DMS 273 (cell line): ENCODE measurements at regions not wholly inside any gene's neighbourhood (a gene's known extent, or its start where the extent isn't known, plus 50 kb on each side); places are given as distances from the start of the nearest gene placed in this dataset.
"Not testable (repeated sequence)": the region's sequence is repeated elsewhere in the genome, so short reads cannot be mapped to it uniquely, and the experiment has no call there.

Experiments
- DNase-seq: peaks from one replicate; lab custom pipeline; 2025; ENCODE audit not compliant: unreplicated experiment; lab: John Stamatoyannopoulos, UW

- DNase-seq, result not testable (repeated sequence)
Observed at GRCh38 chr6:75031102-75031501, 174.8 kb downstream of the COL12A1 start.

GRCh38 chr6:75029333-75029732 is 176.5 kb downstream of the COL12A1 start:
- no peak for DNase-seq

DNA sequence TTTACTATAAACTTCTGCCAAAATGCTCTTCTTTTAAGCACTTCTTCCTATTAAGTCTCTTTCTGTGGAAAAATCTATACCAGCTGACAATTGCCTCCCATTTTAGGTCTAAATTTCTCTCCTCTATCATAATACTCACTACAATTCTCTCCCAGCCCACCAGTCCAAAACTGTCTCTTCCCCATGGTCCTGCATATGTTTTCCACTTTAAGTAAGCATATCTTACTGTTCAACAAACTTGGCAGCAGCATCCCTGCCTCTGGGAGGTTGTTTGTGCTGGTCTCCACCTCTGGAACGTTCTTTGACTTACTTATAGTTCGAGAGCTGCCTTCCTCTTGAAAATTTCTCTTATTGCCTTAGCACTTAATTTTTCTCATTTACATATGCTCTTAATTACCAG is 180.5 kb downstream of the COL12A1 start:
- DNase-seq, result no peak

DNA sequence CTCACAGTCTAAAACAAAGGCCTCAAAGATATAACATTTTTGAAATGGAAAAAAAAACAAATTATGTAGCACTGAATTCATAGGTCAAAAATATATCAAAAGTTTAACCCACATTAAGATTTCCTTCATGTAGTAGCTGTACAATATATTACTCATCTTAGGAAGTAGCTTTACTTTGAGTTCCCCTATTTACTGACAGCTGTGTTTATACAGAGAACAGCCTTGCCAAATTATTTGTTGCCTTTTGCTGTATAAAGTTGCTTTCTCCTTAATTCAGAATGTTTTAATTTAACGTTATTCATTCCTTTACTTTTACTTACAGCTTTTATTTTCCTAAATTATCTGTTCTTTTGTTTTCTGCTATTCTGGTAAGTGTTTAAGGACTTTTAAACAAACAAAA is 181.0 kb downstream of the COL12A1 start:
- no peak for DNase-seq

DNA sequence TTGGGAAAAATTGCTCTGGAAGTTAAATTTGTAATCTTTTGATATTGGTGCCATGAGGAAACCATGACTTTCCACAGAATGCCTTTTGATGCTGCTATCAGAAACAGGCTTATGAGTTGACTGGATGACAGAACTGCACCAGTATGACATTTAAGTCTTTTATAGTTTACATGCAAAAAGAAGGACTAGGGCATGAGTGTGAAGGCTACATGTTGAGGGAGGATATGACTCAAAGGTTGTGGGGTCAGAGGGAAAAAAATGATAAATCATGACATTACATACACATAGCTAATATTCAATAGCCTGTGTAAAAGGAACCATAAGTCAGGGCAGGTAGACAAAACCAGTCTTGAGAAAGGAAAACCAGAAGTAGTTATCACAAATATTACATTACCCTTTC is 182.2 kb downstream of the COL12A1 start:
- DNase-seq, result no peak

DNA sequence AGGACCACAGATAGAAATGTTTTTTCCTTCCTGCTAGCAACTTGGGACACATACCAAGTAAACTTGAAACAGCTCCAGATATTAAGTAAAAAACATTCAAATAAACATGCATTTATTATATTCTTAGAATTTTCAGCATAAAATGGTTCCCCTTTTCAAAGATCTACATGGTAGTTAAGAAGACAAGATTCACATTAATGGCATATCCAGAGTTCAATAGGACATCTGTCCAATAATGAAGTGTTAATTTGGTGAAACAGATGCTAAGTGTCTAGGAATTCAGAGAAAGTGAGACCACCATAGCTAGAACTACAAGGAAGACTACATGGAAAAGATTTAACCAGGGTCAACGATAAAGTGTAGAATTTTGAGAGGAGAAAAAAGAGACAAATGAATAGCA is 184.9 kb downstream of the COL12A1 start:
- DNase-seq, result no peak

GRCh38 chr6:75020376-75020775 is 185.5 kb downstream of the COL12A1 start:
- no peak for DNase-seq

DNA sequence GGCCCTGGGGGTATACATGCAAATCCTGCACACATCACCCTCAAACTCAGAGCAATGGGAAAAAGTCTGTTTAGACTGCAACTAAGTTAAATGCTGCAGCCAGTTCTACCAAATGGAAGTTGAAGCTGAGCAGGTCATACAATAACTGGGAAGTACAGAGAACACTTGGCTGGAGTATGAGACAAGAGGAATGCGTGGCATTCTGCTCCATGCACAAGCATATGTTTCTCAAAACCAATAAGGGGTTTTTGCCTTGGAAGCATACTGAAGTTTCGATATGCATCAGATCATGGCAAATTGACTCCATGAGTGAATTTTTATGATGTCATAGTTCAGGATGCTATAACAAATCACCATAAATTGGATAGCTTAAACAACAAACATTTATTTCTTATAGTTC is 193.8 kb downstream of the COL12A1 start:
- DNase-seq, result no peak

GRCh38 chr6:75003984-75004383 is 201.9 kb downstream of the COL12A1 start:
- not testable (repeated sequence) for DNase-seq

- no peak for DNase-seq
Observed at GRCh38 chr6:74997646-74998045, 208.2 kb downstream of the COL12A1 start.

GRCh38 chr6:74993136-74993535 is 212.7 kb downstream of the COL12A1 start:
- no peak for DNase-seq

DNA sequence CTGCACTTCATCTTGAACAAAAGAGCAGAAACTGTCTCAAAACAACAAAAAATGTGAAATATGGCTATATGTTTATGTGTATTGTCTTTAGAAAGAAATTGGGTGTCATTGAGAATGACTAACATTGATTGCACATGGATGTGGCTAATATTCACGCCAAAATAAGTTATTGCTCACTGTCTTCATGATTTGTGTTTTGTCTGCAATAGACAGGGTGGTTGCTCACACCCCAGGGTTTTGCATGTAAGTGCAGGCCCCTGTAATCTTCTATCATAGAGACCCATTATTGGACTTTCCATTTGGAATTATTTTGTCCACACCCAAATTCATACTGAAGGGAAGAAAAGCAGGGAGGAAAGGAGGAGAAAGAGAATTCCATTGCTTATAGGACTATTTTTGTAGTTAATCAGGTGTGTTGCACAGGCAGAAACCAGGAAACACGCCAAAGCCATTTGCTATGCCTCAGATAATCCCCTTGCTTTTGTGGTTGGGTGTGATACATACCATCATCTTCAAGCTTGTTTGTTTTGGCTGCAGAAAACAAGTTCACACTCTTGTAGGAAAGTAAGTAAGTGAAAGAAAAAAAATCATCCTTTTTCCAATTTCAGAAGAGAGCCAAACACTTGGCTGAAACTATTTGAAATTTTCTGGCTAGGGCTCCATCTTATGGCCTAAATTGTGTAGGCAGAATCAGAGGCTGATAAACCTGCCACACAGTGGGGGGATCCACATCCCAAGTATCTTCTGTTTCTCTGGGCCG is 214.1 kb downstream of the COL12A1 start:
- DNase-seq, result no peak

GRCh38 chr6:74979065-74979766 is 226.6 kb downstream of the COL12A1 start:
- DNase-seq, result no peak

DNA sequence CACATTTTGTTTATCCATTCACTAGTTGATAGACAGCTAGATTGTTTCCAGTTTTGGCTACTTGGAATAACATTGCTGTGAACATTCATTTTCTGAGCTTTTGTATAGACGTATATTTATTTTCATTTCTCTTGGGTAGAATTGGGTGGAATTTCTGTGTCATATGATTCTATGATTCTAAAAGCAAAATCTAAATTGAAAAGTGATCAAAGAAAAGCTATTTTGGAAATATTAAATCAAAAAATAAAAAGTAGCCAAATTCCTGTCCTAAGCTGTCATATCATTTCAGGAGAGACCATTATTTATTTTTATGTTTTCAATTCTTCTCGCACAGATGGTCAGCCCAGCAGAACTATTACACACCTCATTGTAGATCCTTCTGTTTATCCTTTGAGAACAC is 229.2 kb downstream of the COL12A1 start:
- no peak for DNase-seq

- no peak for DNase-seq
Observed at GRCh38 chr6:74976026-74976425, 229.8 kb downstream of the COL12A1 start.

- DNase-seq, result no peak
Observed at GRCh38 chr6:74973591-74973990, 232.3 kb downstream of the COL12A1 start.

GRCh38 chr6:74971633-74972032 is 234.2 kb downstream of the COL12A1 start:
- DNase-seq, result no peak

- no peak for DNase-seq
Observed at GRCh38 chr6:74969591-74970267, 236.1 kb downstream of the COL12A1 start.

- DNase-seq, result no peak
Observed at GRCh38 chr6:74967821-74968220, 238.0 kb downstream of the COL12A1 start.

DNA sequence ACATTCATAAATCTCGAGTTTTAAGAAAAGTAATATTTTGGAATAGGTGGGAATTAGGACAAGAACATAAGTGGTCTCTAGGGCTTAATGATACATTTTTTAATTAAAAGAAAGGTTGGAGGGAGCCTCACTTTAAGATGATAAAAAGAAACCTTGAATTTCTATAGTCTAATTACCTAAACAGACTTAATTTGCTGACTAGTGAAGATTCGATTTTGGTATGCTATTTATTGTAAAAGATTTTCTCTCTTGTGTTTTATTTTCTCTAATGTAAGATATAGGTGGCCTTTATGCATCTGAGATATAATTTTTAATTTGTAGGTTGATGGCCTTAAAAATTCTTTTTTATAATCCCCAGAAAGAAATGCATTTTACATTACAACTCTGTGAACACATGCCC is 239.1 kb downstream of the COL12A1 start:
- no peak for DNase-seq

GRCh38 chr6:74964871-74965441 is 240.9 kb downstream of the COL12A1 start:
- no peak for DNase-seq
